HG03432 (cell line): ENCODE measurements at regions not wholly inside any gene's neighbourhood (a gene's known extent, or its start where the extent isn't known, plus 50 kb on each side); places are given as distances from the start of the nearest gene placed in this dataset.

Experiments
- ATAC-seq: cut with Tn5 transposase; IDR thresholded peaks from one replicate; pipeline ENCODE4 v1.9.1; 2021; ENCODE audit warnings: mild to moderate bottlenecking, moderate library complexity; ENCODE audit not compliant: unreplicated experiment

GRCh38 chr2:217489145-217489960, 513.4 kb downstream of the TNS1 start:
- ATAC-seq, result no peak

DNA sequence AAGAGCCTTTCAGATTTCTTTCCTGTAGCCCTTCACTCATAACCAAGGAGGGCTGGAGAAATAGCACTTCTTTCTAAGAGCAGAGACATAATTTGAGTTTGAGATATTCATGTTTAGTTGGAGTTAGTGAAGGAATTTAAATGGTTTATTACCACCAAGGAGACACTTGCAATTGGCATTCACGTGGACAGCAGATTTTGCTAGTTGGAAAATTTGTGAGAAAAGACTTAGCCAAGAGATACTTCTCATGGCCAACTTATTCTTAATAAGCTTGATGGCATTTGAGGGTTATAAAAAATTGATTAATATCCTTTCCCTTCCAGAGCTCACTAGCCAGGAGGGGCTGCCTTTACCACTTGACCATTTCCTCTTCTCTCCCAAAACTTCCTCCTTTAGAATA, 518.7 kb downstream of the TNS1 start:
- ATAC-seq, result no peak

GRCh38 chr2:217482056-217482710, 520.6 kb downstream of the TNS1 start:
- no peak for ATAC-seq

DNA sequence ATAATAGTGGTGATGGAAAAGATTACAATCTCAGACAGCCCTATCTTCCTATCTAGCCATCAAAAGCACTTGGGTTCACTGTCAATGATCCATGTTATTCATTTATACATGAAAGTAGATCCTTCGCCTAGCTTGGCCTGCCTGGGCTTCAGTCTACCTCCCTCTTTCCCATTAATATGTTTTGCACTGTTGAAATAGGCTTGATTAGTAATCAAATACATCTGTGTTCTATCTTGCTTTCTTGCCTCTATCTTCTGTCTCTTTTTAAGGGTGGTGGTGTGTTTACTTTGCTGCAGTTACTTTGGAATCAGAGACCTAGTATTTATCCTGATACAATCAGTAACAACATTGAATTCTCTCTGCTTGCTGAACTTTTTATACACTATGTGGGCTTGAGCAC, 521.2 kb downstream of the TNS1 start:
- no peak for ATAC-seq

GRCh38 chr2:217479566-217479965, 523.2 kb downstream of the TNS1 start:
- ATAC-seq, result no peak

- ATAC-seq, result no peak
These were observed 523.9 kb downstream of the TNS1 start for GRCh38 chr2:217478831-217479455.

- ATAC-seq, result no peak
These were observed 525.2 kb downstream of the TNS1 start for GRCh38 chr2:217477583-217477982.

DNA sequence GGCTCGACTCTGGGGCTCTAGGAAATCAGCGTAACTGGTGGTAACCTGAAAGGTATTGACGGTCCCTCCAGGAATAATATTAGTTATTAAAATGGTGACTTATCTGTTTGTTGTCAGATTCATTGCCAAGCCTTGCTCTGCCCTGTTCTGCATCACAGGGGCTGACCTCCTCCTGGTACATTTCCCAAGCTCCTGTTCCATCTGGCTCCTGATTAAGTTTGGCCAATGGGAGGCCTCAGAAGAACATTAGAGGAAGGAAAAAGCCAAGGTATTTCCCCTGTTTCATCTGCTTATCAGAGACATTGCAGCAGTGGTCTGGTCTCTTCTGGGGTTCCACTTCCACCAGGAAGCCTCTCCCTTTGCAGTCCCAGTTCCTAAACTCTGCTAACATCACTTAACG, 527.0 kb downstream of the TNS1 start:
- no peak for ATAC-seq

GRCh38 chr2:217475101-217475500, 527.7 kb downstream of the TNS1 start:
- ATAC-seq, result no peak

- ATAC-seq, result no peak
These were observed 531.5 kb downstream of the TNS1 start for GRCh38 chr2:217471319-217471718.

GRCh38 chr2:217469203-217469810, 533.5 kb downstream of the TNS1 start:
- no peak for ATAC-seq

- ATAC-seq, result no peak
These were observed 534.6 kb downstream of the TNS1 start for GRCh38 chr2:217468042-217468830.

GRCh38 chr2:217467331-217467730, 535.5 kb downstream of the TNS1 start:
- ATAC-seq, result no peak

GRCh38 chr2:217466805-217467204, 536.0 kb downstream of the TNS1 start:
- no peak for ATAC-seq

DNA sequence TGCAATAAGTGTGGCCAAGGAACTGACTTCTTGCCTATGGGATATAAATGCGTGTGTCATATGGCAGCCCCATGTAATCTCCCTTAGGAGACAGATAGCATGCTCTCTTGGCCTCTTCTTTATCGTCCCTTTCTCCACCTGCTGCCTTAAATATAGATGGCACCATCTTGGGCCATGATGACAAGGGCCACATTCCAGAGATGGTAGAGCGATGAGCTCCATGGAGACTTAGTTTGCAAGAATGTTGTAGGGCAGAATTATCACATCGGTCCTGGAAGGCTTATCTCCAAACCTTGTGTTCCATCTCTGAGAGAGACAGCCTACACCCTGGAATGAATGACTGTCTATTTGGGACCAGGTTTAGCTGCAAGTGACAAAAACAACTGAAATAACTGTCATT, 536.7 kb downstream of the TNS1 start:
- ATAC-seq, result no peak

DNA sequence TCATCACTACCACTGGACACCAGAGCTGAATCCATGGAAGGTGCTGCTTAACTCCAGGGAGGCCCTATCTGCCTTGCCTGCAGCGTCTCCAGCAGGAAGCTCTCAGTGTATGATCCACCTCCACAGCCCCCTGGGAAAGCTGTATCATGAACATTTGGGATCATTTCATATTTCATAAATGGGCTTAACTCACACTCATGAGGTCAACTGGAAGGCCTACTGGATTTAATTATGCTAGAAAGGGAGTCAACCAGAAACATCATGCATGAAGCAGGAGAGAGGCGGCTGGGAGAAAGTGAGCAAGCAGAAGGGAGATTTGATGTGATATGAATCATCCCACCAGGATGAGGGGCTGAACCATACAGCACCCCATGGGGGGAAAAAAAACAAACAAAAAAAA, 537.7 kb downstream of the TNS1 start:
- no peak for ATAC-seq

DNA sequence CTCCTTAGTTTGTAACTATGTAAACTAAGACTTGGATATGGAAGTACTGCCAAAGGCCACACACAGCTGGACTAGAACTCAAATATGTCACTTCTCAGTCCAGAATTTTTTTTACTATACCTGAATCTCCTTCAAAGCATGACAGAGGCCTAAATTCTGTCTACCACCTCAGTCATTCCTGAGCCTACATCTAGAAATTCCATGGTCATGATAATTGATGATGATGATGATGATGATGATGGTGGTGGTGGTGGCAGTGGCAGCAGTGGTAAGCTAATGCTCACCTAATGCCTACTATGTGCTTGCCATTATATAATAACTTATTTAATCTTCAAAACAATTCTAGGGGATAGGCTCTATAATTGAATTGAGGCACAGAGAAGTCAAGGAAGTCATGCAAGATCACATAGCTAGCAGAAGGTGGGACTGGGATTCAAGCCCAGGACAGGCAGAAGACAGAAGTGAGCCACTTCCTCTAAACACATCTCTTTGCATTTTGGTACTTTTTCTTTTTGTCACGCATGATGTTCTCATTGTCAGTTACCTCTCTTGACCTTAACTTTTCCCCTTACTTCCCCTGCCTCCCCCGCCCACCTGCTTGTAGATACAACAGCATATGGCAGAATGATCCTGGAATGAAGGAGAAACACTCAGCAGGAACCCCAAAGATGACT, 539.3 kb downstream of the TNS1 start:
- no peak for ATAC-seq

- ATAC-seq, result no peak
These were observed 540.7 kb downstream of the TNS1 start for GRCh38 chr2:217462121-217462520.

DNA sequence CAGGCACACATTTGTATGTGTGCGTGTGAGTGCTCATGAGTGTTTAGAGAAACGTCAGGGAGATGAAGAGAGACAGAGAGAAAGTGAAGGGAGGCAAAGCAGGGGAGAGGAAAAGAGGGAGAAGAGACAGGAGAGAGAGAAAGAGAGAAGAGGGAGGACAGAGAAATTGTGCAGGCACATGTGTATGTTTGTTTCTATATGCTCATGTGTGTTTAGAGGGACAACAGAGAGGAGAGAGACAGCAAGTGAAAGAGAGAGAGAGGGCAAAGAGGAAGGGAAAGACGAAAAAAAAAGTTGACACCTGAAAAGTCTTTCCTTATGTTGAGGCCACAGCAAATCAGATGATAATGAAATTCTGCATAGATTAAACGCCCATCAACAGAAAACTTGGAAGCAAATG, 541.1 kb downstream of the TNS1 start:
- ATAC-seq, result no peak

DNA sequence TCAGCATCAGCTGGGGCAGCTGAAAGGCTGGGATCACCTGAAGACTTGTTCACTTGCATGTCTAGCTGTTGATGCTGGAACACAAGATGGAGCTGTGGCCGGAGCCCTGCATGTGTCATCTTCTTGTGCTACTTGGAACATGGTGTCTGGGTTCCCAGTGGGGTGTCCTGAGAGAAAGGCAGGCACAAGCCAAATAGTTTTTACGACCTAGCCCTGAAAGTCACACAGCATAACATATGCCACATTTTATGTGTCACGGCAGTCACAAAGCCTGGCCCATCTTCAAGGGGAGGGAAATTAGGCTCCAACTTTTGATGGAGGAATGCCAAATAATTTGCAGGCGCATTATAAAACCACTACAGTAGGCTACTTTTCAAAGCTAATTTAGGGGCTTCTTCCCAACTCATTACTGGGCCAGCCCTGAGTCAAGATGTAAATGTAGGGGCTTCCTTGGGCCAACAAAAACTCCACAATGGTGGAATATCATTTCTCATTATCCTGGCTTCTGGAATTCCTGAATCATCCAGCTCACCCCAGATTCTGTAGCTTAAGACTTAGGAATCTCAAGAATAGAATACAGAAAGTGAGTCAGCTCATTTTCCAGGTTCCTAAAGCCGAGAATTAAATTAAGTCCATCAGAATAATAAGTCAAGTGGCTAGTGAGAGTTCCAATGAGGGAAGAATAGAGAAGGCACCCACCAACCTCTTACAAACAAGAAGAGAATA, 543.0 kb downstream of the TNS1 start:
- ATAC-seq, result no peak
